Panc1 (cell line): ENCODE measurements at regions not wholly inside any gene's neighbourhood (a gene's known extent, or its start where the extent isn't known, plus 50 kb on each side); places are given as distances from the start of the nearest gene placed in this dataset.

Source experiments
- ATAC-seq: fragments of 200-7000 bp; cut with Tn5 transposase; 2 replicates; pipeline ENCODE4 v1.9.1; 2020; ENCODE audit warnings: mild to moderate bottlenecking, moderate library complexity
- BruUV-seq: library from RNA; stranded (reverse); fragments of 400-500 nt; replicated peaks from 2 replicates; lab custom pipeline; 2021; lab: Mats Ljungman, UMichigan
- CTCF ChIA-PET: fragments of 300-600 bp; sonication (Branson Sonifier 250); formaldehyde crosslinking; loops from one replicate; lab custom pipeline; 2022; ENCODE audit warnings: antibody characterized with exemption; lab: Charles Lee
- POLR2A ChIA-PET: fragments of 300-600 bp; sonication (Branson Sonifier 250); formaldehyde crosslinking; loops from one replicate; lab custom pipeline; 2022; ENCODE audit warnings: antibody characterized with exemption; lab: Charles Lee
- DNase-seq: peaks from one replicate; pipeline ENCODE4 v3.0.0-alpha.2; 2010; ENCODE audit warnings: low read depth, low spot score
- H3K27ac ChIP-seq: 2 replicates; pipeline ENCODE4 v1.5.1; 2011; ENCODE audit warnings: mild to moderate bottlenecking, low read length, inconsistent platforms
- H3K27me3 ChIP-seq: fragments of 200-500 bp; sonication (Bioruptor generic); 2 replicates; pipeline ENCODE4 v1.6.0; 2014; ENCODE audit warnings: low read length, inconsistent platforms; ENCODE audit not compliant: control insufficient read depth, insufficient read depth
- H3K36me3 ChIP-seq: fragments of 200-500 bp; sonication (Bioruptor generic); 2 replicates; pipeline ENCODE4 v1.5.1; 2014; ENCODE audit warnings: inconsistent platforms, mild to moderate bottlenecking, low read length, moderate library complexity; ENCODE audit not compliant: control insufficient read depth, insufficient read depth
- H3K4me1 ChIP-seq: 2 replicates; pipeline ENCODE4 v1.5.1; 2011; ENCODE audit warnings: inconsistent platforms, mild to moderate bottlenecking, low read length, moderate library complexity; ENCODE audit not compliant: control insufficient read depth, insufficient read depth
- H3K4me3 ChIP-seq, 2 experiments: 2 replicates each; pipeline ENCODE4 v1.5.1; 2011 to 2012; ENCODE audit warnings: low read depth in 2 of 2, low read length in 2 of 2, mild to moderate bottlenecking in 2 of 2, inconsistent platforms in 1 of 2, moderate library complexity in 1 of 2
- H3K9me3 ChIP-seq: fragments of 200-500 bp; sonication (Bioruptor generic); 2 replicates; pipeline ENCODE4 v1.5.1; 2014; ENCODE audit warnings: low read depth, mild to moderate bottlenecking, inconsistent platforms, low read length, moderate library complexity; ENCODE audit not compliant: control insufficient read depth, insufficient read depth
- CTCF ChIP-seq: fragments of 450-650 bp; IDR thresholded peaks from 2 replicates; pipeline ENCODE4 v1.5.1; 2017; ENCODE audit warnings: mild to moderate bottlenecking
- POLR2AphosphoS5 ChIP-seq: IDR thresholded peaks from 2 replicates; pipeline ENCODE4 v1.6.1; 2012; ENCODE audit warnings: mild to moderate bottlenecking, low read depth, low read length, moderate library complexity
- SIN3A ChIP-seq: IDR thresholded peaks from 2 replicates; pipeline ENCODE4 v1.6.1; 2012; ENCODE audit warnings: low read depth, mild to moderate bottlenecking, low read length, moderate library complexity, borderline replicate concordance; ENCODE audit not compliant: insufficient read depth
- TCF7L2 ChIP-seq: IDR thresholded peaks from 2 replicates; pipeline ENCODE4 v1.6.1; 2011; ENCODE audit warnings: mild to moderate bottlenecking, low read depth, low read length, inconsistent platforms
- in situ Hi-C: cut with HindIII; loops from 2 replicates; pipeline ENCODE4 v1.10.0; 2016; ENCODE audit warnings: low sequenced_read_pairs, low pct_unique_long_range_greater_than_20kb
- intact Hi-C: fragments of 100-400 bp; cut with micrococcal nuclease; formaldehyde crosslinking; loops from one replicate; pipeline ENCODE4 v1.10.0; 2022; ENCODE audit not compliant: unreplicated experiment
- TF ChIP-seq, protein P1 (sequence below), 2 experiments: IDR thresholded peaks; 2 replicates each; pipeline ENCODE4 v1.6.1; 2011 to 2012; ENCODE audit warnings: low read depth in 2 of 2, control low read depth in 1 of 2, low read length in 1 of 2, mild to moderate bottlenecking in 1 of 2, moderate library complexity in 1 of 2; ENCODE audit not compliant: insufficient read depth in 1 of 2

GRCh38 chr10:64275001-64275400 is 753.8 kb downstream of the REEP3 start:
- no peaks in the 10 kb centered on the region for H3K9me3 ChIP-seq
- H3K27ac ChIP-seq = no peak overlapping the region
- intact Hi-C loops (no loop called here), in situ Hi-C loops (no loop called here)
- H3K36me3 ChIP-seq = no peaks in the 10 kb centered on the region
- ChIA-PET POLR2A (no interaction called here), CTCF (no interaction called here)
- no peak for DNase-seq
- H3K4me1 ChIP-seq = no peaks in the 10 kb centered on the region
- TF ChIP-seq POLR2AphosphoS5 (no peak), TCF7L2 (no peak), CTCF (no peak), SIN3A (no peak)
- TF ChIP-seq, protein P1, sequence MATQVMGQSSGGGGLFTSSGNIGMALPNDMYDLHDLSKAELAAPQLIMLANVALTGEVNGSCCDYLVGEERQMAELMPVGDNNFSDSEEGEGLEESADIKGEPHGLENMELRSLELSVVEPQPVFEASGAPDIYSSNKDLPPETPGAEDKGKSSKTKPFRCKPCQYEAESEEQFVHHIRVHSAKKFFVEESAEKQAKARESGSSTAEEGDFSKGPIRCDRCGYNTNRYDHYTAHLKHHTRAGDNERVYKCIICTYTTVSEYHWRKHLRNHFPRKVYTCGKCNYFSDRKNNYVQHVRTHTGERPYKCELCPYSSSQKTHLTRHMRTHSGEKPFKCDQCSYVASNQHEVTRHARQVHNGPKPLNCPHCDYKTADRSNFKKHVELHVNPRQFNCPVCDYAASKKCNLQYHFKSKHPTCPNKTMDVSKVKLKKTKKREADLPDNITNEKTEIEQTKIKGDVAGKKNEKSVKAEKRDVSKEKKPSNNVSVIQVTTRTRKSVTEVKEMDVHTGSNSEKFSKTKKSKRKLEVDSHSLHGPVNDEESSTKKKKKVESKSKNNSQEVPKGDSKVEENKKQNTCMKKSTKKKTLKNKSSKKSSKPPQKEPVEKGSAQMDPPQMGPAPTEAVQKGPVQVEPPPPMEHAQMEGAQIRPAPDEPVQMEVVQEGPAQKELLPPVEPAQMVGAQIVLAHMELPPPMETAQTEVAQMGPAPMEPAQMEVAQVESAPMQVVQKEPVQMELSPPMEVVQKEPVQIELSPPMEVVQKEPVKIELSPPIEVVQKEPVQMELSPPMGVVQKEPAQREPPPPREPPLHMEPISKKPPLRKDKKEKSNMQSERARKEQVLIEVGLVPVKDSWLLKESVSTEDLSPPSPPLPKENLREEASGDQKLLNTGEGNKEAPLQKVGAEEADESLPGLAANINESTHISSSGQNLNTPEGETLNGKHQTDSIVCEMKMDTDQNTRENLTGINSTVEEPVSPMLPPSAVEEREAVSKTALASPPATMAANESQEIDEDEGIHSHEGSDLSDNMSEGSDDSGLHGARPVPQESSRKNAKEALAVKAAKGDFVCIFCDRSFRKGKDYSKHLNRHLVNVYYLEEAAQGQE (IDR thresholded peaks at IDR 0.05; ENCODE audit: insufficient read depth in 1 of 2, low read depth in 2 of 2, low read length in 1 of 2) = no peak
- no TSS peak for BruUV-seq
- ATAC-seq = no peak
- no peaks in the 10 kb centered on the region for H3K27me3 ChIP-seq
- H3K4me3 ChIP-seq = no peak overlapping the region

DNA sequence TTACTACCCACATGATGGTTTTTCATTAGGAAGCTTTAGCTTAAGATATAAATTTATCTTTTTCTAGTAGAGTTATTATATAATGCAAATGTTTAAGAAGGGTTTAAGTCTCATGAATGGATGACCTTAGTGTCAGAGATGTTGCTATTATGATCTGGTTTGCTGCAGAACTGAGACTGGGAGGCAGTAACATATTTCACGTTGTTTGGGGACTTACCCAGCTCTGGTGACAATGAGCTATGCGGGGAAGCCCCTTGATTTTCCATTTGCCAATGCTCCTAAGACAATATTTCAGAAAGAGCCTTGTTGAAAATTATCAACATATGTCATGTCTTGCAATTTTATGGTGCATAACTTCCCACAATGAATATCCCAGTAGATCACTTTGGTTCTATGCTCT is 754.6 kb downstream of the REEP3 start:
- TF ChIP-seq, protein P1 (IDR thresholded peaks at IDR 0.05; ENCODE audit: insufficient read depth in 1 of 2, low read depth in 2 of 2, low read length in 1 of 2) = no peak
- TF ChIP-seq CTCF (no peak), POLR2AphosphoS5 (no peak), SIN3A (no peak), TCF7L2 (no peak)
- intact Hi-C loops (no loop called here), in situ Hi-C loops (no loop called here)
- Histone ChIP-seq H3K36me3 (no peaks in the 10 kb centered on the region), H3K27me3 (no peaks in the 10 kb centered on the region), H3K4me3 (no peak overlapping the region), H3K27ac (no peak overlapping the region), H3K4me1 (no peaks in the 10 kb centered on the region), H3K9me3 (no peaks in the 10 kb centered on the region)
- DNase-seq (no peak), ATAC-seq (no peak)
- CTCF ChIA-PET = no interaction called here
- POLR2A ChIA-PET = no interaction called here
- BruUV-seq = no TSS peak
